Mesenchymal stem cell (in vitro differentiated cells and primary cell): ENCODE measurements at regions not wholly inside any gene's neighbourhood (a gene's known extent, or its start where the extent isn't known, plus 50 kb on each side); places are given as distances from the start of the nearest gene placed in this dataset.

Source experiments
- DNase-seq: peaks from one replicate; pipeline ENCODE4 v3.0.0-alpha.2; 2013
- H2AFZ ChIP-seq: one replicate; pipeline ENCODE4 v1.6.1; 2013; ENCODE audit warnings: low read depth, mild to moderate bottlenecking, control low read depth, inconsistent platforms, low read length, moderate library complexity
- H2AK5ac ChIP-seq: 2 replicates; pipeline ENCODE4 v1.6.1; 2013; ENCODE audit warnings: low read length, moderate library complexity, mild to moderate bottlenecking, inconsistent platforms; ENCODE audit not compliant: severe bottlenecking
- H2BK120ac ChIP-seq: one replicate; pipeline ENCODE4 v1.6.1; 2013; ENCODE audit warnings: low read depth, mild to moderate bottlenecking, inconsistent platforms, low read length, moderate library complexity
- H2BK12ac ChIP-seq, 2 experiments: one replicate each; pipeline ENCODE4 v1.6.1; 2013; ENCODE audit warnings: inconsistent platforms in 2 of 2, low read length in 2 of 2, mild to moderate bottlenecking in 2 of 2, moderate library complexity in 2 of 2, control low read depth in 1 of 2
- H2BK15ac ChIP-seq: one replicate; pipeline ENCODE4 v1.6.1; 2013; ENCODE audit warnings: mild to moderate bottlenecking, low read depth, inconsistent platforms; ENCODE audit not compliant: poor library complexity, severe bottlenecking
- H2BK5ac ChIP-seq: 2 replicates; pipeline ENCODE4 v1.6.1; 2013; ENCODE audit warnings: low read depth, mild to moderate bottlenecking, low read length, control low read depth, inconsistent platforms; ENCODE audit not compliant: poor library complexity, severe bottlenecking
- H3K14ac ChIP-seq, 2 experiments: one replicate each; pipeline ENCODE4 v1.6.1; 2013; ENCODE audit warnings: inconsistent platforms in 2 of 2, low read length in 2 of 2, control low read depth in 1 of 2, mild to moderate bottlenecking in 1 of 2, moderate library complexity in 1 of 2
- H3K18ac ChIP-seq, 2 experiments: one replicate each; pipeline ENCODE4 v1.6.1; 2013; ENCODE audit warnings: inconsistent platforms in 2 of 2, low read length in 2 of 2, control low read depth in 1 of 2, low read depth in 1 of 2, mild to moderate bottlenecking in 1 of 2
- H3K23ac ChIP-seq, 2 experiments: one replicate each; pipeline ENCODE4 v1.6.1; 2013; ENCODE audit warnings: inconsistent platforms in 2 of 2, low read length in 2 of 2, mild to moderate bottlenecking in 2 of 2, moderate library complexity in 2 of 2, control low read depth in 1 of 2
- H3K27ac ChIP-seq: 2 replicates; pipeline ENCODE4 v1.5.1; 2013; ENCODE audit warnings: mild to moderate bottlenecking, moderate library complexity, low read length, control low read depth, inconsistent platforms; ENCODE audit not compliant: poor library complexity, severe bottlenecking
- H3K27me3 ChIP-seq, 2 experiments: 2 replicates each; pipeline versions ENCODE4 v1.6.1 to v1.7.0; 2013; ENCODE audit warnings: low read length in 2 of 2, mild to moderate bottlenecking in 2 of 2, moderate library complexity in 2 of 2, control low read depth in 1 of 2, inconsistent platforms in 1 of 2; ENCODE audit not compliant: control insufficient read depth in 1 of 2, insufficient read depth in 1 of 2
- H3K36me3 ChIP-seq, 2 experiments: 2 replicates each; pipeline versions ENCODE4 v1.6.1 to v1.7.0; 2013; ENCODE audit warnings: low read length in 2 of 2, control low read depth in 1 of 2, inconsistent platforms in 1 of 2, low read depth in 1 of 2, mild to moderate bottlenecking in 1 of 2; ENCODE audit not compliant: insufficient read depth in 2 of 2, control insufficient read depth in 1 of 2
- H3K4ac ChIP-seq, 2 experiments: one replicate each; pipeline ENCODE4 v1.6.1; 2013; ENCODE audit warnings: inconsistent platforms in 2 of 2, low read length in 2 of 2, mild to moderate bottlenecking in 2 of 2, moderate library complexity in 2 of 2, control low read depth in 1 of 2, low read depth in 1 of 2
- H3K4me1 ChIP-seq: 2 replicates; pipeline ENCODE4 v1.6.1; 2013; ENCODE audit warnings: low read depth, low read length, control low read depth; ENCODE audit not compliant: control insufficient read depth, insufficient read depth
- H3K4me2 ChIP-seq: 2 replicates; pipeline ENCODE4 v1.6.1; 2013; ENCODE audit warnings: low read length, mild to moderate bottlenecking, inconsistent platforms; ENCODE audit not compliant: poor library complexity, severe bottlenecking
- H3K4me3 ChIP-seq, 2 experiments: 2 replicates each; pipeline versions ENCODE4 v1.5.1 to v1.7.0; 2013; ENCODE audit warnings: low read length in 2 of 2, mild to moderate bottlenecking in 2 of 2, control low read depth in 1 of 2, low read depth in 1 of 2; ENCODE audit not compliant: insufficient read depth in 1 of 2
- H3K79me1 ChIP-seq: replicated peaks from 2 replicates; pipeline ENCODE4 v1.6.1; 2013; ENCODE audit warnings: mild to moderate bottlenecking, control low read depth, low read length, inconsistent platforms; ENCODE audit not compliant: poor library complexity, severe bottlenecking
- H3K9ac ChIP-seq: 2 replicates; pipeline ENCODE4 v1.7.0; 2013; ENCODE audit warnings: mild to moderate bottlenecking, low read length, moderate library complexity
- H3K9me3 ChIP-seq: 2 replicates; pipeline ENCODE4 v1.7.0; 2013; ENCODE audit warnings: mild to moderate bottlenecking, low read length; ENCODE audit not compliant: control insufficient read depth
- H4K8ac ChIP-seq: one replicate; pipeline ENCODE4 v1.6.1; 2013; ENCODE audit warnings: inconsistent platforms, mild to moderate bottlenecking, low read length, moderate library complexity
- H4K91ac ChIP-seq: one replicate; pipeline ENCODE4 v1.6.1; 2013; ENCODE audit warnings: mild to moderate bottlenecking, low read length, inconsistent platforms
- WGBS: methylation state at CpG from one replicate; pipeline ENCODE4 v1.1.7; 2013; ENCODE audit warnings: mixed read lengths; 5-methylcytosine and 5-hydroxymethylcytosine counted together

DNA sequence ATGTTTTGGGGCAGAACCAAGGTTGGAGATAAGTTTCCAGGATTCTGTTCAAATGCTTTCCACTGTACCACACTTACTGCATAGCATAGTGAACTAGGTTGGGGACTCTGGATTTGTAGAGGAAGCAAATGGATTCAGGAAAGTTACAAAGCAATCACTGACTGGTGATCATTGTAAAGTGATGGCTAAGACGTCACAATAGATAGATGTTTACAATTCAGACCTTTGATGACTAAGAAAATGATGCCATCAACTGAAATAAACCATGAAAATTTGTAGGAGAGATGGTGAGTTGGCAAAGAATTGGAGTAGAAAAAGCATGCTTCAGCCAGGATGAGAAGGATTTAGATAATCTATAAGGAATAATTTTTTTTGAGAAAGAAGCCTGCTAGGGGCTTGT lies 178.0 kb downstream of the UBE2E3 start:
- no peak overlapping the region for H4K8ac ChIP-seq
- no peaks in the 10 kb centered on the region for H3K27me3 ChIP-seq
- no peak overlapping the region for H2BK12ac ChIP-seq
- H3K9me3 ChIP-seq, result peaks cover 5% of the 10 kb centered on the region
- no peak overlapping the region for H4K91ac ChIP-seq
- H2AK5ac ChIP-seq, result no peak overlapping the region
- H3K79me1 ChIP-seq, result no peaks in the 10 kb centered on the region
- DNase-seq, result peak; percentile 16
- 70% methylated on average over 1 of the region's 1 CpG for WGBS
- no peak overlapping the region for H3K14ac ChIP-seq
- no peaks in the 10 kb centered on the region for H3K36me3 ChIP-seq
- no peak overlapping the region for H3K23ac ChIP-seq
- H2BK5ac ChIP-seq, result no peak overlapping the region
- no peak overlapping the region for H3K4ac ChIP-seq
- H2AFZ ChIP-seq, result no peak overlapping the region
- H3K4me3 ChIP-seq, result no peak overlapping the region
- no peak overlapping the region for H2BK15ac ChIP-seq
- H3K4me2 ChIP-seq, result no peak overlapping the region
- no peaks in the 10 kb centered on the region for H3K4me1 ChIP-seq
- H3K9ac ChIP-seq, result no peak overlapping the region
- no peak overlapping the region for H3K27ac ChIP-seq
- no peak overlapping the region for H3K18ac ChIP-seq
- no peak overlapping the region for H2BK120ac ChIP-seq

DNA sequence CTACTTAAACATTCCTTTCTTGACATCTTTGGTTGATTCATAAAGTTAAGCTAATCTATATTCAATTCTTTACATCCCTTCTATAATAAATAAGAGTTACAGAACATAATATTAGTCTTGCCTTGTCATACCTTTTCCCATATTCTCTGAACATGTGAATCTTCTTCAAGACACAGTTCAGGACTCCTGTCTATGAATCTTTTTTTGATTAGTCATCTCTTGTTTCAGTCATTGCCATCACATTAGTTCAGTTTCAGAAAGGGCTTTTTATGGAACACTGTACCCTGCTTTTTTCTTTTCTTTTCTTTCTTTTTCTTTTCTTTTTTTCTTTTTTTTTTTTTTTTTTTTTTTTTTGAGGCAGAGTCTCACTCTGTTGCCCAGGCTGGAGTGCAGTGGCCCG lies 181.2 kb downstream of the UBE2E3 start:
- Histone ChIP-seq H2BK12ac (no peak overlapping the region), H4K91ac (no peak overlapping the region), H3K79me1 (no peaks in the 10 kb centered on the region), H4K8ac (no peak overlapping the region), H2AFZ (no peak overlapping the region), H3K18ac (no peak overlapping the region), H3K36me3 (no peaks in the 10 kb centered on the region), H2BK5ac (no peak overlapping the region), H3K4me3 (no peak overlapping the region), H3K9ac (no peak overlapping the region), H3K4me1 (no peaks in the 10 kb centered on the region), H2BK120ac (no peak overlapping the region), H3K27ac (no peak overlapping the region), H3K4ac (no peak overlapping the region), H3K23ac (no peak overlapping the region), H3K4me2 (no peak overlapping the region), H3K14ac (no peak overlapping the region), H3K9me3 (peaks cover 4% of the 10 kb centered on the region), H2BK15ac (no peak overlapping the region), H3K27me3 (no peaks in the 10 kb centered on the region), H2AK5ac (no peak overlapping the region)
- DNase-seq, result no peak
- 75% methylated on average over 1 of the region's 1 CpG for WGBS

DNA sequence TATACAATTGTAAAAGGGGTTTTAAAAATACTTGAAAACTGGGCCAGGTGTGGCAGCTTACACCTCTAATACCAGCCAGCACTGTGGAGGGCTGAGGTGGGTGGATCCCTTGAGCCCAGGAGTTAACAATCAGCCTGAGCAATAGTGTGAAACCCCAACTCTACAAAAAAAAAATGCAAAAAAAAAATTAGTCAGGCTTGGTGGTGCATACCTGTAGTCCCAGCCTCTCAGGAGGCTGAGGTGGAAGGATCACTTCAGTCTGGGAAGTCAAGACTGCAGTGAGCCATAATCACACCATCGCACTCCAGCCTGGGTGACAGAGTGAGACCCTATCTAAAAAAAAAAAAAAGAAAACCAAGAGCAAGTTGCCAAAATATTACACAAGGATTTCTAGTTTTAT lies 182.7 kb downstream of the UBE2E3 start:
- no peaks in the 10 kb centered on the region for H3K4me1 ChIP-seq
- no peak overlapping the region for H3K27ac ChIP-seq
- H2BK12ac ChIP-seq, result no peak overlapping the region
- H3K4me2 ChIP-seq, result no peak overlapping the region
- no peak overlapping the region for H2AK5ac ChIP-seq
- H3K18ac ChIP-seq, result no peak overlapping the region
- H4K91ac ChIP-seq, result no peak overlapping the region
- no peaks in the 10 kb centered on the region for H3K27me3 ChIP-seq
- no peak overlapping the region for H2BK120ac ChIP-seq
- no peak overlapping the region for H3K4ac ChIP-seq
- H3K9me3 ChIP-seq, result no peaks in the 10 kb centered on the region
- H3K79me1 ChIP-seq, result no peaks in the 10 kb centered on the region
- H2BK15ac ChIP-seq, result no peak overlapping the region
- H2BK5ac ChIP-seq, result no peak overlapping the region
- no peak for DNase-seq
- H3K4me3 ChIP-seq, result no peak overlapping the region
- no peaks in the 10 kb centered on the region for H3K36me3 ChIP-seq
- no peak overlapping the region for H4K8ac ChIP-seq
- no peak overlapping the region for H3K23ac ChIP-seq
- no peak overlapping the region for H3K14ac ChIP-seq
- H2AFZ ChIP-seq, result no peak overlapping the region
- WGBS, result no CpG with 5 or more reads among the region's 1 CpG
- H3K9ac ChIP-seq, result no peak overlapping the region

DNA sequence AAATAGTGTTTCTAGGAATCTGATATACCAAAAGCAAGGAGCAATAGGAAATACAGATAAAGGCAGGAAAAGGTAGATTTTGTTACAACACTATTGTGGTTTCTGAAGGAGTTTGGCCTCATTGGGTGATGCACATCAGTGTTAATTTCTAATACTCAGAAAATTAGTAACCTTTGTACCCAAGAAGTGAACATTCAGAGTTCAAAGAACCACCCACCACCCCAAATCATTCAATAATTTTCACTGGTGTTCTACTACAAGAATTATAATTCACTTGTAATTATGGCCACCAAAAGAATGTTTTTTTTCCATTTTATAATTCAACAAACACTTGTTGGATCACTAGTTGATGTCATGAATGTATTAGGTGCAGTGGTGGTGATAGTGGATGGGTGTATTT lies 183.3 kb downstream of the UBE2E3 start:
- Histone ChIP-seq H3K79me1 (no peaks in the 10 kb centered on the region), H2AK5ac (no peak overlapping the region), H3K14ac (no peak overlapping the region), H2BK15ac (no peak overlapping the region), H3K36me3 (no peaks in the 10 kb centered on the region), H2BK12ac (no peak overlapping the region), H3K4ac (no peak overlapping the region), H3K23ac (no peak overlapping the region), H3K4me3 (no peak overlapping the region), H3K4me1 (no peaks in the 10 kb centered on the region), H3K9me3 (no peaks in the 10 kb centered on the region), H3K27me3 (no peaks in the 10 kb centered on the region), H3K27ac (no peak overlapping the region), H3K18ac (no peak overlapping the region), H2AFZ (no peak overlapping the region), H2BK120ac (no peak overlapping the region), H4K8ac (no peak overlapping the region), H4K91ac (no peak overlapping the region), H2BK5ac (no peak overlapping the region), H3K4me2 (no peak overlapping the region), H3K9ac (no peak overlapping the region)
- DNase-seq, result no peak
